ENCODE measurements at regions not wholly inside any gene's neighbourhood (a gene's known extent, or its start where the extent isn't known, plus 50 kb on each side); places are given as distances from the start of the nearest gene placed in this dataset.

DNA sequence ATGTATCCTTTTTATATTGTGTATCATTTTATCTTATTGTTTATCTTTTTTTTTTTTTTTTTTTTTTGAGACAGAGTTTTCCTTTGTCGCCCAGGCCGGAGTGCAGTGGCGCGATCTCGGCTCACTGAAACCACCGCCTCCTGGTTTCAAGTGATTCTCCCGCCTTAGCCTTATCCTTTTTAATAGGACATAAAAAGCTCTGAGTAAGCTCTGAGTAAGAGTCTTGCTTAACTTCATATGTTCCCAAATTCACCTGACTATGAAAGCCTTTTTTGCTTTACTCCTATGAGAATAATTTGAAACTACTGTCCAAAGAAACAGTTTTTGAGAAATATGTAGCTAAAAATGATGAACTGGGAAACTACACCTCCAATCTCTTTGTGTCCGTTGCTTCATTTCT is 525.5 kb downstream of the IRS1 start:
- DNase-seq (ENCODE audit: low spot score): no peak

DNA sequence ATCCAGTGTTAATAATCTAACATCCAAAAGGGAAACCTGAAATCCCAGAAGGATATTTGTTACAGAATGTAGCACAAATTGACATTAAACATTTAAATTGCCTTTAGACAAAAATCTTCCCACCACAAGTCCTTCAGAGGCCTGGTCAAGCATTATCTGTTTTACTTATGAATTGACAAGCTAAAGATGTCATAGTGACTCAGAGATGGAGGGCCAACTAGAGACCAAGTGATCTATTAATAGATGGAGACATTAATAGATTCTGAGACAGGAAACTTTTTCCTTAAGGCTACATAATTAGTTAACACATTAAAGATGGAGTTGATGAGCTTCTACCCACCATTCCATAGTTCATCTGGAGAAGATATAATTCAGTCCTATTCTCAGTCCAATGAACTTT is 526.2 kb downstream of the IRS1 start:
- no peak for DNase-seq (ENCODE audit: low spot score)

DNA sequence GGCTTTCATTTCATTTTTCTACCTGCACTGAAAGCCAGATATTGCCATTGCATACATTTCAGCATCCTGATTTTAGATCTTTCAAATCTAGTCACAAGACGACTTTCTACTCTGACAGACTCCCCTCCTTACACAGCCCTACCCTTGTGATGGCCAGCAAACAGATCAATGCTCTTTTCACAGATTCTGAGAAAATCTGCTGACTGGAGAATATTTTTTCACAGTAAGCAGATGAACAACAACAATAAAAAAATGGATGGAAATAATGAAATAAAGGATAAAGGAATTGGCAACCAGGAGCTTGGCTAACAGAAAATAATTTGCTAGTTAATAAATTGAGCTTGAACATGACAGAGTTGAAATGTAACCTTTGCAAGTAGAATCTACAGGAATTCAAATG is 527.2 kb downstream of the IRS1 start:
- no peak for DNase-seq (ENCODE audit: low spot score)

DNA sequence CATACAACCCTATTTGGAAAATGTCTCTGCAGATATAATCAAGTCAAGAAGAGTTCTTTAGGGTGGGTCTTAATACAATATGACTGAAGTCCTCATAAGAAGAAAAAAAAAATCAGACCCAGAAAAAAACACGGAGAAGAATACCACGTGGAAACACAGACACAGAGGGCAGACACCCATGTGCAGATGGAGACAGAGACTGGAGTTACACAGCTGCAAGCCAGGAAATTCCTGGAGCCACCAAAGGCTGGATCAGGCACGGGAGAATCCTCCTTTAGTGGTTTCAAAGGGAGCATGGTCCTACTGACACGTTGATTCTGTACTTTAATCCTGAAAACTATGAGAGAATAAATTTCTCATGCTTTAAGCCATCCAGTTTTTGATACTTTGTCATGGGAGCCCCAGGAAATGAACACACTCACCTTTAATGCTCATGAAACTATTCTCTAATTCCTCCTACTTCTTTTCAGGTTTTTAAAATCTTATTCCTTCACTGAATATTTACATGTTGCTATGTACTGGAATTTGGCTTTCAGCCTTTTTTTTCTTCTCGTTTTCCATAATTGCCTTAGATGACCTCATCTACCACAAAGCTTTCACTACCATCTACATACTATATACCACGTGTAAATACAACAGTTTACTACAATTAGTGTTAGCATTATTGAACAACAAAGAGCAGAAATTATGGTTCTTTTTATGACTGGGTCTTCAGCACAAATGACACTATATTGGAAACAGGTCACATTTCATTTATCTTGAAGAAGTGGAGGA is 529.1 kb downstream of the IRS1 start:
- no peak for DNase-seq (ENCODE audit: low spot score)

DNA sequence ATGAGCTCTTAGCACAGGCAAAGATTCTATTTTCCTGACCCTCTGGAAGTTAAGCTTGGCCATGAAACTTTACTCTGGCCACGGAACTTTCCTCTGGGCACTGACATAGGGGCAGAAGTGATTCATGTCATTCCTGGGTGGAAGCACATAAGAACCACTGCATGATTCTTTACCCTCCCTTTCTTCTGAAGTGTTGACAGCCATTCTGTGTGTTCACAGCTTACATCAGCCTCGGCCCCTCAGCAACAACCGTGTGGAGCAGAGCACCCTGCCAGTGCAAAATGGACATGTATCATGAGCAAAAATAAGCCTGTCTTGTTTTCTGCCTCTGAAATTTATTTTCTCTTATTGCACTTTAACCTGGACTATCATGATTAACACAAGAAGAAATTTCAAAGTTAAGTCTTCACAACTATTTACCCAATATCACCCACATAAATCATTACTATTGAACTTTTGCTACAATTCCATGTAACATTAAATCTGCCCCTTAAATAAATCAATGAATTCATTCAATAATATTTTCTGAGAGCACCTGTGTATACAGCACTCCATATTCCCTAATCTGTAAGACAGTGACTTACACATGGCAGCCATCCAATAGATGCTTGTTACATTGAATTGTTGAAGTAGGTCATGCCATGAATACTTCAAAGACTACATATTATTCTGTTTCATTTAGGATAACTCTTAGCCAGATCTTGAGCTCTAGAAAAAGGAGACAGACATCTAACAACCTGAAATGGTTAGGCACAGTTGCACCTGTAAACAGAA is 531.9 kb downstream of the IRS1 start:
- no peak for DNase-seq (ENCODE audit: low spot score)

DNA sequence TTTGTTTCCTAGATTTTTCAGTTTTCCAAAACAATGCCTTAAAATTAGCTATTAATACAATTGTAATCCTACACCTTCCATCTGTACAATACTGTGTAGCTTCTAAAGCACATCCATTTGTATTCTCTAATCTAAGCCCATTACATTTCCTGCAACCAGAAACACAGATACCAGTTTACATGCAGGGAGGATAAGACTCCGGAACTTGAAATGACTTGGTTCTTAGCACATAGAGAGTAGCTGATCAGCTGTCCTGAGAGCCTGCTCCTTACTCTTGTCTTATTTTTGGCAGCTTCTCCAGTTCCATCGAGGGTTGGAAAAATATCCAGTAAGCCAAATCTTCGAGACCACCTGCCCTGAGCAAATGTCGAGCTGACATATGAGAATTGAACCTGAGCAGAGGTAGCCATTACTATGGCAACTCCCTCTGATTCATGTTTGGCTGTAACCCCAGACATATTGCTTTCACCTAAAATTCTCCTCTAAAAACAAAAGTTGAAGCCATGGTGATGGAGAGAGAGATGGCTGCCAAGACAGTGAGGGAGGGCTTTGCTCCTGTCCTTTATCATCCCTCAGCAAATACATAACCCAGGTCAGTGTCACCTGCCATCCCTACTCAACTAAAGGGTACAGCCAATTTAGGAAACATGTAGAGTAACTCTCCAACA is 542.8 kb downstream of the IRS1 start:
- DNase-seq (ENCODE audit: low spot score): no peak

DNA sequence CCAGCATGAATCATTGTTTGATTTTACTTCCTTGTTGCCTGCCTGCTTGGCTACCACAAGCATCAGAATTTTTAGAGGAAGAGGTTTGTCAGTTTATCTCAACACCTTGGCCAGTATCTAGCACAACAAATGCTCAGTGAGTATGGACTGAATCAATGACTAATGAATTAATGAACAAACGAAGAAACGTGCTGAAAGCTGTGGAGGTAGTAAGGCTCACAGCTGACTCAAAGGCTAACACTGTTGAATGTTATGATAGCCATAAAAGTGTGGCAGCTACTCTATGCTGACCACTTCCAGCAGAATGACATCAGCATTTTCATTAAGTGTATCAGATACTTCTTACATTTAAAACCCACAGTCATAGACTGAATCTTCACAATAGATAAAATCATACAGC is 543.4 kb downstream of the IRS1 start:
- no peak for DNase-seq (ENCODE audit: low spot score)

DNA sequence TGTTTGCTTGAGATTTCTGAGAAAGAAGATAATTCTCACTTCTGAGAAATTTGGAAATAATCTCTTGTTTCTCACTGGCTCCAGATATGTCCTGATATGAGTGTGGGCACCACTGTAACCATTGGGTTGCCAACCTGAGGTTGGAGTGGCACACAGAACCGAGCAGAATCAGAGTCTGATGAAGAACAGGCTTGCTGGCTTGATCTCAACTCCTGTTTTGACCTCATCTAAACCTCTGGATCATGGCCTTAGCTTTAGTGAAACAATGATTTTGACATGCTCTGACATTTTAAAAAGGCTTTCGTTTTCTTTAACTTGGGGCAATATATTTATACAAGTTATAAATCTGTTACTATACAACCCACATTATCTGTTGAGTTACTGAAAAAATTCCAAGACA is 548.0 kb downstream of the IRS1 start:
- DNase-seq (ENCODE audit: low spot score): no peak

DNA sequence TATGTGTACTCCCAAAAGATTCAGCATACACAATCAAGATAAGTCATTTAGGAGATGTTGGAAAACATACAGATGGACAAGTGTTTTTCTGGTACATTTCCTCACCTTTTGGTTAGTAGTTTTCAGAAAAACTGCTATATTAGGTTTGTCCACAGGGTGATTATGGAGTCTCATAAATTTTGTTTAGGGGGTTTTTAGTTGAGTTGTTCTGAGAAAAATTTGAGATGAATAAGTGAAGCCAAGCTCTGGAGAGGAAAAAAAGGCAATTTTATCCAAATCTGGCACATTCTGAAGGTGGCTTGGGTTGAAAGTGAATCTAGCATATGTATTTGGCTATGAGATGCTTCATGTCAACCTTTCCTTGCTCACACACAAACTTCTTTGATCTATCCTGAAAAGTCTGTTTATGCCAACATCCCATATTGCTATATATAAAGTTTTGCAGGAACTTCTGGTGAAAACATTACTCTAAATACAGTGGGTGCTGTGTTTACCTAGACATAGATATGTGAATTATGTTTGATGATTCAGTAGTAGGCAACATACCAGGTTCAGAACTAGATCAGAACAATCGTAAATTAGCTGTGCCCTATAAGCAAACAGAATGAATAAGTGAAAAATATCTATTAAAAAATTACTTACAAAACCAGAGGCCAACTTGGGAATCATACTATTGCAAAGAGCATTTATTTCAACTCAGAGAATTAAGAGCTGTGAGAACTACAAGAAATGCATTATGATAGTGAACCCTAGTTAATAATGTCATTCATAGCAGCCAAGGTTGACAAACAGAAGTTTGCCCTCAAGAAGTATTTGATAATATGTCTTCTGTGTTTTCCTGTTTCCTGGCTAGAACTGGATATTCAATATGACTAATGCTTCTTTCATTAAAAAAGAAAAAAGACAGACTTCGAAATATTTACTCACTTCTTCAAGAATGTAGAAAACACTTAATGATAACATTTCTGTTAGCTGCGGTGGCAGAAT is 552.0 kb downstream of the IRS1 start:
- DNase-seq (ENCODE audit: low spot score): no peak

DNA sequence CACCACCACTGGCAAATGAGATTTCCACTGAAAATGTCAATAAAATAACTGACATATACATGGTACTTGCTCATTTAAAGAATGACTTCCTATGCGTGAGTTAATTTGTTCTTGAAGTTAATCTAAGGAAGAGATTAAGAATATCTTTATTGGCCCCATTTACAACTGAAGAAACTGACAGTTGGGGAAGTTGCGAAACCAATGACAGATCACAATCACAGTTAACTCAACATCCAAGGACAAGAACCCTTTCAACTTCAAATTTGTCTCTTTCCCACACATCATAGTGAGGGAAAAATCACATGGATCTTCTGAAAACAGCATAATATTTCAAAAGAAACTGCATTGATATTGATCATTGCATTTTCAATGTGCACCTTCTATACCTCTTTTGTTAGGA is 565.4 kb downstream of the IRS1 start:
- DNase-seq (ENCODE audit: low spot score): no peak

DNA sequence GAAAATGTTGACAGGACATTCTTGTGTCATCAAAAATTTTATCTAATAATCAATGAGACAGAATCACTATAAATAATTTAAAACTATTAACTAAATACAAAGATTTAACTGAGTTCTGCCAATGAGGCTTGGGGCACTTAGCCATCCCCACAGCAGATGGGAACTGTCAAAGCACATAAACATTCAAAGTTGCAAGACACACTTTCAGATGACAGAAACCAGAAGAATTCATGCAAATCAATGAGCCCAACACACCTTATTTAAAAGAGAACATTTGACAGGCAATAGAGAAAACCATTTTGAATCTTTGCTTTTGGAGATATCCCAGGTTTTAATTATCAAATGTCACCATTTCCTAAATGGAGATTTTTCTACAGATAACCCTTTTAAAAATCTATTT is 566.2 kb downstream of the IRS1 start:
- DNase-seq (ENCODE audit: low spot score): no peak

DNA sequence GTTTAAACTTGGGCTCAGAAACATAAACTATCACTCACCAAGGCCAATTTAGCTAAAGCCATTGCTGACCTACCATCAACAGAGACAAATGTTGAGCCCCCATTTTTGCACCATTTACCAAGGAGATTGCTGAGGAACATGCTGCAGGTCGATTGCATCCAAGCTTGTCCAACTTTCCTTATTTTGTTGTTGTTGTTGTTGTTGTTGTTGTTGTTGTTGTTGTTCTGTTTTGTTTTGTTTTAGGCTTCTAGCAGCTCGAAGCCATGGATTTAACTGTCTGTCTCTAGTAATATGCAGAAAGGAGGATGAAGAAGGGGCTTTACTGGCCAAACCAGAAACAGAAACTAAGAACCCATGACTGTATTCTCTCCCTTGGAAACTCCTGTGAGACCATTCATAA is 571.5 kb downstream of the IRS1 start:
- no peak for DNase-seq (ENCODE audit: low spot score)

DNA sequence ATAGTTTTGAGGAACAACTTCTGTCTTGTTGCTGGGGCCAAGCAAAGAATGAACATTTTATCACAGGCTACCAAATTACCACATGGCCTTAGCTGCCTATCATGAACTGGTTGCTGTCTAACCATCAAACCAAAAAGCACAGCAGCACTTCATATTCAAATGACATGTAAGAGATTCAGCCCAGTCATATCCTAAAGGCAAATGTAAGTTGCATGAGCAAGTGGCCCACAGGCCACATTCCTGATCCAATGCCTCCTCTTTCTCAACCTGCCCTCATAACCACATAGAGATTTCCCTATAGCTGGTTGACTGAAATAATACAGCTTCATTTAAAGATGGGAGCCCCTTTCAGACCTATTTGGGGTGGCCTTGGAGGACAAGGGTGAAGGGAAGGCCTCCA is 572.3 kb downstream of the IRS1 start:
- no peak for DNase-seq (ENCODE audit: low spot score)

DNA sequence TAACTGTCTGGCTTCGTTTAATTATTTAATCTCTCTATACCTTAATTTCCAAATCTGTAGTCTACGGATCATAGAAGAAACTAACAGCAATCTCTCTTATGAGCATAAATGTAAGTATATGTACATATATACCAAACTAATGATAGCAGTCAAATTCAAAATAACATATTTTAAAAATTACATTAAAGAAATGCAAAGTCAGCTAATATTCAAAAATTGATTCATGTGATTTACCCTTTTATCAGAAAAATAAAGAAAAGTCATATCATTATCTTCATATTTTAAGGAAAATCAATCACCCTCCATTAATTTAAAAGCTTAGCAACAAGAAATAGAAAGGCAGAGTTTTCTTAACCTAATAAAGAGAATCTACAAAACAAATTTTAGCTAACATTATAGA is 575.9 kb downstream of the IRS1 start:
- no peak for DNase-seq (ENCODE audit: low spot score)

DNA sequence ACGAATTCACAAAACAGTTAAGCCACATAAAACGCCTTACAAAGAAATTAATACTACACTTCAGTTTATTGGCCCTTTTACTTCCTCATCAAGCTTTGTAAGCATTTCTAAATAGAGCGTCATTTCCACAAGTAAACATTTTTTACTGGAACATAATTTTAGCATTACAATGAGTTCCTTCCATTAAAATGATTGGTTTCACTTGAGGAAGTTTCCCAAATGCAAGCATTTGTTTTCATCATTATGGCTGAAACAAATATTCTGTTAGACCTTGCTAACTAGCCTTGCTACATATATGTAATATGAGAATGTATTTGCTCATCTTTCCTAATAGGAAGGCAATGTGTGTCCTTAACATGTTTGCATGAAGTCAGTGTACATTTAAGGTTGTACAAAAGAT is 579.1 kb downstream of the IRS1 start:
- no peak for DNase-seq (ENCODE audit: low spot score)

DNA sequence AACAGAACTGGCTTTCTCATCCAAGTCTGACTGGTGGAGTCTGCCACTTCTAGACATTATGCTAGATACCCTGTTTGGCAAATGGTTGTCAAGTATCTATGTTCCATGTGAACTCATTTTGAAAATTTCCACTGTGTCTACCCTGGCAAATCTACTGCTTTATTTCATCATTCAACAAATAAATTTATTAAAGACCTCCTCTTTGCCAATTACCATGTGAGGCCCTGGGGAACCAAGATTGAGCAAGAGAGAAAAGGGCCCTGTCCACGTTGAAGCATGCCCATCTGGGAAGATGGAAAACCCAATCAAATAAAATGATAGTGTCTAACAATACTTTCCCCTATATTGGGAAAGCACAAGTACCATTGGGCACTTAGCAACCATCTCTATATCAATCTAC is 582.4 kb downstream of the IRS1 start:
- no peak for DNase-seq (ENCODE audit: low spot score)

DNA sequence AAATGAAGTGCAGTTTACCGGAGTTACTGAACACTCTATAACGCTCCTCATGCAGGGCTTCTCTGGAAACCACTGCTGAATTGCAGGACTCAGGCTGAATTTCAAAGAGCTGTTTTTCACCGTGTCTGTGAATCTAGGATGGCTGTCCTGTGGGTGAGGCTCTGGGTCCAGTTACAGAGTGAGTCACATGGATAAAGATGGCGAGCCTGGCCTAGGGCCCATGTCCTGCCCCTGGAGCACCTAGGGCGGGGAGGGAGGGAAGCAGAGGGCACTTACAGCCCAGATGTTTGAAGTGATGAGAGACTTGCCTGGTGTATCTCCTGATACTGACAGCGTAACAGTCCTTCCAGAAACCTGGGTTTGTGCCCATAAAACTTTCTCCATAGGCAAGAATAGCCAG is 583.0 kb downstream of the IRS1 start:
- DNase-seq (ENCODE audit: low spot score): no peak

DNA sequence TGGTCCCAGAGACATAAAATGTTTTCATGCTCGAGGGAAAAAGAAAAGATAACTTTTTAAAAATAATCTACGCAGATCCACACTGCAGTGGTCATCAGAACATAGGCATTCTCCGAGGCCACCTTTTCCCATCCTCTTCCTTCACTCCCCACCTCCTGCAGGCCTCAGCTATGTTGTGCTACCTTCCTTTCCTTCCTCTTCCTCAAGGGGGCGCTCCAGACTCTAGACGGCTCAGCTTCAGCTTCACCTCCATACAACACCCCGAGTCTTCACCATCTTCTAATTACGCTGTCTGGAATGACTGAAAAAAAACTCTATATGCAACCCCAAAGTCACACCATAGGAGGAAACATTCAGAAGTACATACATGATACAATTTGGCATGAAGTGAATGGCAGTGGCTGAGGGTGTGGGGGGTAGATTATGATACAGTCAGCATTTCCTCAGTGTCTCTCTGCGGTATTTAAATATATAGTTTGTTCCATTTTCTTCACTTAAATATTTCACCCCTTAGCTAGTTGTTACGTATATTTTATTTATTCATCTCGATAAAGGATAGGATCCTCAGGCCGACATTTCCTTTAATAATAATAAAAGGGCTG is 583.6 kb downstream of the IRS1 start:
- DNase-seq (ENCODE audit: low spot score): peak; percentile 45

DNA sequence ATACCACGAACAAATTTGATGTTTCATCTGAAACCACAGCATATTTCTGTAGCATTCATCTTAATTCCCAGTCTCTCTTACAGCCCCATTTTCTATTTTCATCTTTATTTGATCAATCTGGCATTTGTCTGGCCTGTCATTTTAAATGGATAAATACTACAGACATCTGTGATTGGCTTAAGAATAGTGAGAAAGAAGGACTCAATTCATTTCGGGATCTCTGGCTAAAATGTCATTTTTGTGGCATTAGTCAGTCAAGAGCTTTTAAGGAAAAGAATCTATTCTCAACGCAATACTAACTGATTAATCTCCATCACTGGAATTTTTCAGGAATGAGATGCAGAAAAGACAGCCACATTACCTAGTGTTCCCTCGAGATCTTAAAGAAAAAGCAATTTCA is 585.9 kb downstream of the IRS1 start:
- DNase-seq (ENCODE audit: low spot score): no peak

DNA sequence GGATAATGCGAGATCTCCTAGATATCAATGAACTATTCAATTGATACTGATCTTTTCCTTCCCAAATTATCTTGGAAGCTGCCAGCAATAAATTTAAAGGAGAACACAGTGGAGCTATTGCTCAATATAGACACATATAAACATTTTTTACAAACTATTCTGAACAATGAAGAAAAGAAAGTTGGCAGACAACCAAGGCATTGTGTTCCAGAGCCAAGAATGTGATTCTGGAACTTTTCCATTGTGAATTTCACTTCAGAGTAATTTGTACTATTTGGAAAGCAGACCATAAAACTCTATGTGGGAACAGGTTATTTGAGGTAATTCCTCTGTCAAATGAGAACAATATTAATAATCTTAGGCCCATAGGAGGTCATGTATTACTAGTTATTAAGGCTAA is 588.2 kb downstream of the IRS1 start:
- DNase-seq (ENCODE audit: low spot score): no peak

DNA sequence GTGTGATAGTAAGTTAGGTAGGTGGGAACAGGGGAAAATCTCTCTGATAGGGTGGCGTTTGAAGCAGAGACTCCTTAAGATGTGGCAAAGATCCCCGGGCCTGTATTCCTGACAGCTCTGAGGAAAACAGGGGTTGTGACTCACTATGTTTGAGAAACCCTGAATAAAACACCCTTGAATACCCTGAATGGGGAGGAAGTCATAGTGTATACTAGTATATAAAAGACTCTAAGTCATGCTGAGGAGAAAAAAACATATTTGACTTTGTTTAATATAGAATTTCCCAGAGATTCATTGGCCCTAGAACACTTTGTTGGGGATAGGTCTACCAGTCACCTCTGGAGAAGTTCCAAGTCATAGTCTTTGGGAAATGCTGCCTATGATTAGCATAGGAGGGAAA is 590.9 kb downstream of the IRS1 start:
- DNase-seq (ENCODE audit: low spot score): no peak

DNA sequence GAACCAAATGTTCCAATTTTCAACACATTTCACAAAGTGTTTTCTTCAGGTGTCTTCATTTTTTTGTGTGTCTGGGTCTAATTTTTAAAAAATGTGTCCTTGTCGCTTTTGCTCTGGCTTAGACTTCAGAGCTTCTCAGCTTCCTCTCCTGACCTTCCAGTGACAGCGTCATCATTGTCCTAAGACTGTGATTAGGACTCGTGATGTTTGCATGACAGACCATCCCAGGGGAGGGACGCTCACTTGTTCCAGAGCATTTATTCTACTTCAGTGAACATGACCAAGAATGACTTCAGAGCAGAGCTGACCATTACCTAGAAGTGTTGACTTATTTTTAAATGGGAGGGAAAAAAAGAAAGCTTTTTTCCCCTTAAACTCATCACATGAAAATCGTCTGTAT is 591.9 kb downstream of the IRS1 start:
- no peak for DNase-seq (ENCODE audit: low spot score)

Measured in CD4-positive, alpha-beta T cell treated with Interleukin-2 at 100 ng/mL for 4 hours (primary cell).